IMR-90 (cell line): ENCODE measurements at regions not wholly inside any gene's neighbourhood (a gene's known extent, or its start where the extent isn't known, plus 50 kb on each side); places are given as distances from the start of the nearest gene placed in this dataset.

ENCODE experiments used
- ATAC-seq: fragments of 200-7000 bp; cut with Tn5 transposase; 2 replicates; pipeline ENCODE4 v1.9.1; 2020; ENCODE audit warnings: low read depth, mild to moderate bottlenecking, moderate library complexity
- BruUV-seq: library from RNA; stranded (reverse); fragments of 400-500 nt; replicated peaks from 2 replicates; lab custom pipeline; 2021; lab: Mats Ljungman, UMichigan
- CTCF ChIA-PET: fragments of 300-600 bp; formaldehyde crosslinking; extraction: SDS; loops from one replicate; lab custom pipeline; 2021; ENCODE audit warnings: antibody characterized with exemption; lab: Yijun Ruan, JAX
- POLR2A ChIA-PET: fragments of 300-600 bp; sonication (Branson Sonifier 250); formaldehyde crosslinking; loops from one replicate; lab custom pipeline; 2022; ENCODE audit warnings: antibody characterized with exemption; ENCODE audit not compliant: unreplicated experiment; lab: Charles Lee
- DNase-seq: peaks from one replicate; pipeline ENCODE4 v3.0.0; 2013
- H2AFZ ChIP-seq: replicated peaks from 2 replicates; pipeline ENCODE3; 2013; ENCODE audit warnings: low read length, mild to moderate bottlenecking; ENCODE audit not compliant: poor library complexity
- H2AK5ac ChIP-seq: 2 replicates; pipeline ENCODE4 v1.6.1; 2013; ENCODE audit warnings: low read depth, low read length, inconsistent platforms
- H2AK9ac ChIP-seq: replicated peaks from 2 replicates; pipeline ENCODE3; 2013; ENCODE audit warnings: mild to moderate bottlenecking, low read depth, low read length, moderate library complexity; ENCODE audit not compliant: poor library complexity
- H2BK120ac ChIP-seq: 2 replicates; pipeline ENCODE4 v1.6.1; 2013; ENCODE audit warnings: low read depth, low read length, inconsistent platforms
- H2BK15ac ChIP-seq: 3 replicates; pipeline ENCODE4 v1.6.1; 2013; ENCODE audit warnings: low read depth, low read length, inconsistent platforms
- H2BK20ac ChIP-seq: 2 replicates; pipeline ENCODE4 v1.6.1; 2013; ENCODE audit warnings: low read depth, mild to moderate bottlenecking, inconsistent platforms, low read length, moderate library complexity
- H2BK5ac ChIP-seq: 2 replicates; pipeline ENCODE4 v1.6.1; 2013; ENCODE audit warnings: mild to moderate bottlenecking, low read depth, low read length, inconsistent platforms; ENCODE audit not compliant: poor library complexity, severe bottlenecking
- H3K14ac ChIP-seq: replicated peaks from 2 replicates; pipeline ENCODE4 v1.6.1; 2013; ENCODE audit warnings: low read depth, low read length, inconsistent platforms
- H3K18ac ChIP-seq: 2 replicates; pipeline ENCODE4 v1.6.1; 2013; ENCODE audit warnings: low read depth, low read length, control low read depth
- H3K23ac ChIP-seq: 2 replicates; pipeline ENCODE4 v1.6.1; 2013; ENCODE audit warnings: low read depth, low read length, inconsistent platforms
- H3K27ac ChIP-seq: 2 replicates; pipeline ENCODE4 v1.5.1; 2013; ENCODE audit warnings: mild to moderate bottlenecking, control low read depth, low read length; ENCODE audit not compliant: insufficient read depth
- H3K27me3 ChIP-seq: 2 replicates; pipeline ENCODE4 v1.6.1; 2013; ENCODE audit warnings: low read length; ENCODE audit not compliant: control insufficient read depth, insufficient read depth
- H3K36me3 ChIP-seq: 2 replicates; pipeline ENCODE4 v1.6.1; 2013; ENCODE audit warnings: low read length, mixed read lengths; ENCODE audit not compliant: control insufficient read depth, insufficient read depth
- H3K4ac ChIP-seq: 2 replicates; pipeline ENCODE4 v1.6.1; 2013; ENCODE audit warnings: low read depth, low read length, inconsistent platforms
- H3K4me1 ChIP-seq: 2 replicates; pipeline ENCODE4 v1.6.1; 2013; ENCODE audit warnings: low read length, mixed read lengths; ENCODE audit not compliant: control insufficient read depth, insufficient read depth
- H3K4me2 ChIP-seq: 2 replicates; pipeline ENCODE4 v1.6.1; 2013; ENCODE audit warnings: low read depth, mild to moderate bottlenecking, control low read depth, low read length, moderate library complexity
- H3K4me3 ChIP-seq: 2 replicates; pipeline ENCODE4 v1.5.1; 2013; ENCODE audit warnings: low read depth, mild to moderate bottlenecking, control low read depth, low read length, moderate library complexity; ENCODE audit not compliant: insufficient read depth
- H3K56ac ChIP-seq: 2 replicates; pipeline ENCODE4 v1.6.1; 2013; ENCODE audit warnings: low read length, inconsistent platforms; ENCODE audit not compliant: insufficient read depth; ENCODE audit errors: extremely low read depth
- H3K79me1 ChIP-seq, 2 experiments: 2 replicates each; pipeline ENCODE4 v1.6.1; 2013; ENCODE audit warnings: low read length in 2 of 2, inconsistent platforms in 1 of 2, low read depth in 1 of 2
- H3K9ac ChIP-seq: 2 replicates; pipeline ENCODE4 v1.6.1; 2013; ENCODE audit warnings: low read depth, low read length, control low read depth
- H3K9me1 ChIP-seq: 2 replicates; pipeline ENCODE4 v1.6.1; 2013; ENCODE audit warnings: low read length, inconsistent platforms; ENCODE audit not compliant: insufficient read depth
- H3K9me3 ChIP-seq: 2 replicates; pipeline ENCODE4 v1.6.1; 2013; ENCODE audit warnings: low read length; ENCODE audit not compliant: control insufficient read depth, insufficient read depth
- H4K20me1 ChIP-seq: 2 replicates; pipeline ENCODE4 v1.6.1; 2013; ENCODE audit warnings: low read length, inconsistent platforms; ENCODE audit not compliant: insufficient read depth
- H4K5ac ChIP-seq: 2 replicates; pipeline ENCODE4 v1.6.1; 2013; ENCODE audit warnings: mild to moderate bottlenecking, low read depth, low read length, control low read depth
- H4K8ac ChIP-seq, 2 experiments: 2 replicates each; pipeline ENCODE4 v1.6.1; 2013; ENCODE audit warnings: low read depth in 2 of 2, low read length in 2 of 2, control low read depth in 1 of 2, inconsistent platforms in 1 of 2
- H4K91ac ChIP-seq: 2 replicates; pipeline ENCODE4 v1.6.1; 2013; ENCODE audit warnings: low read depth, low read length, inconsistent platforms; ENCODE audit not compliant: insufficient read depth
- BHLHE40 ChIP-seq: fragments of 150-350 bp; IDR thresholded peaks from 2 replicates; pipeline ENCODE4 v1.6.1; 2016; ENCODE audit warnings: mild to moderate bottlenecking, low read depth, low read length
- CEBPB ChIP-seq: IDR thresholded peaks from 2 replicates; pipeline ENCODE4 v1.6.1; 2012; ENCODE audit warnings: low read depth, low read length, improper control_type of control experiment
- CHD1 ChIP-seq: IDR thresholded peaks from 2 replicates; pipeline ENCODE4 v1.6.1; 2012; ENCODE audit warnings: low read depth, low read length, improper control_type of control experiment
- ELK1 ChIP-seq: fragments of 150-350 bp; IDR thresholded peaks from 2 replicates; pipeline ENCODE4 v1.6.1; 2016; ENCODE audit warnings: low read depth, mild to moderate bottlenecking, low read length, moderate library complexity, borderline replicate concordance
- MAFK ChIP-seq: IDR thresholded peaks from 2 replicates; pipeline ENCODE4 v1.6.1; 2012; ENCODE audit warnings: low read depth, low read length, improper control_type of control experiment
- MAZ ChIP-seq: IDR thresholded peaks from 2 replicates; pipeline ENCODE4 v1.6.1; 2012; ENCODE audit warnings: low read depth, mild to moderate bottlenecking, low read length, improper control_type of control experiment, moderate library complexity, borderline replicate concordance
- NFE2L2 ChIP-seq: fragments of 150-350 bp; IDR thresholded peaks from 2 replicates; pipeline ENCODE4 v1.6.1; 2016; ENCODE audit warnings: low read depth, mild to moderate bottlenecking, low read length
- POLR2A ChIP-seq: IDR thresholded peaks from 2 replicates; pipeline ENCODE4 v1.6.1; 2012; ENCODE audit warnings: mild to moderate bottlenecking, low read depth, low read length
- RCOR1 ChIP-seq: IDR thresholded peaks from 2 replicates; pipeline ENCODE4 v1.6.1; 2012; ENCODE audit warnings: mild to moderate bottlenecking, low read length, improper control_type of control experiment; ENCODE audit not compliant: insufficient replicate concordance
- SMC3 ChIP-seq: fragments of 150-350 bp; IDR thresholded peaks from 2 replicates; pipeline ENCODE4 v1.6.1; 2016; ENCODE audit warnings: low read depth, mild to moderate bottlenecking, antibody characterized with exemption, low read length, moderate library complexity
- dilution Hi-C: fragments of 300-500 bp; cut with HindIII; formaldehyde crosslinking; loops from one replicate; pipeline ENCODE4 v1.14.3; 2018; ENCODE audit warnings: low sequenced_read_pairs; ENCODE audit not compliant: unreplicated experiment
- in situ Hi-C: fragments of 300-500 bp; cut with MboI; formaldehyde crosslinking; loops from 3 replicates; pipeline ENCODE4 v1.14.3; 2019; ENCODE audit warnings: low sequenced_read_pairs, inconsistent platforms, mixed read lengths
- intact Hi-C: fragments of 100-400 bp; cut with micrococcal nuclease; formaldehyde crosslinking; loops from 2 replicates; pipeline ENCODE4 v1.10.0; 2022

DNA sequence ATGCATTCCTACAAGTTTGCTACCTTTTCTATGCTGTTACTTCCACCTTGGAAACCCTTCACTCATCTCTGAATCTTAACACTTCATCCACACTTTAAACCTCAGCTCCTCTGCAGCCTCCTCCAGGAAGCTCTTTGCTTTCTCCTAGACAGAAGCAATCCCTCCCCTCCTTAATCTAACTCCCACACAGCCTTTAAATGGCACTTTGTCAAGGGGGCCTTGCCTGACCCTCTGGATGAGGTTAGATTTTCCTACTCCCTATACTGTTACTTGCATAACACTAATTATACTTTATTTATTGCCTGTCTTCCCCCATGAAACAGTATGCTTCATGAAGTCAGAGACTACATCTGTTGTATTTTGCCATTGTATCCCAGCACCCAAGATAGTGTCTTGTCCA lies 394.6 kb downstream of the MED13L start:
- H3K56ac ChIP-seq, result no peak overlapping the region
- in situ Hi-C loops (no loop called here), dilution Hi-C loops (no loop called here), intact Hi-C loops (no loop called here)
- no peaks in the 10 kb centered on the region for H3K79me1 ChIP-seq
- H4K5ac ChIP-seq, result no peak overlapping the region
- no peak overlapping the region for H2AK9ac ChIP-seq
- H3K14ac ChIP-seq, result no peak overlapping the region
- H2BK5ac ChIP-seq, result no peak overlapping the region
- no peak overlapping the region for H3K4me3 ChIP-seq
- no peak overlapping the region for H2BK120ac ChIP-seq
- DNase-seq, result no peak
- no TSS peak for BruUV-seq
- ChIA-PET CTCF (interaction anchor here (1.0 kb wide), 1 partner anchor 12 kb away, joined by 3 read pairs; no protein-coding TSS in a partner anchor), POLR2A (no interaction called here)
- H3K27me3 ChIP-seq, result peaks cover 3% of the 10 kb centered on the region
- no peaks in the 10 kb centered on the region for H3K36me3 ChIP-seq
- H4K20me1 ChIP-seq, result no peaks in the 10 kb centered on the region
- H2BK15ac ChIP-seq, result no peak overlapping the region
- H3K27ac ChIP-seq, result no peak overlapping the region
- no peak overlapping the region for H3K4me2 ChIP-seq
- TF ChIP-seq MAFK, result no peak
- no peak for TF ChIP-seq SMC3
- TF ChIP-seq ELK1, result no peak
- TF ChIP-seq BHLHE40, result no peak
- no peak for TF ChIP-seq RCOR1
- no peak for TF ChIP-seq POLR2A
- TF ChIP-seq CHD1, result no peak
- no peak for TF ChIP-seq MAZ
- TF ChIP-seq CEBPB, result no peak
- TF ChIP-seq NFE2L2, result no peak
- H3K9me1 ChIP-seq, result no peaks in the 10 kb centered on the region
- H2AFZ ChIP-seq, result no peak overlapping the region
- H2BK20ac ChIP-seq, result no peak overlapping the region
- no peak overlapping the region for H3K18ac ChIP-seq
- no peaks in the 10 kb centered on the region for H3K4me1 ChIP-seq
- no peak overlapping the region for H3K9ac ChIP-seq
- no peak overlapping the region for H3K23ac ChIP-seq
- H4K8ac ChIP-seq, result no peak overlapping the region
- no peak overlapping the region for H3K4ac ChIP-seq
- no peak for ATAC-seq
- H3K9me3 ChIP-seq, result no peaks in the 10 kb centered on the region; the same call in 1 of the 2 replicates
- no peak overlapping the region for H4K91ac ChIP-seq
- H2AK5ac ChIP-seq, result no peak overlapping the region
